Spleen (tissue), 11 donors: ENCODE measurements at regions not wholly inside any gene's neighbourhood (a gene's known extent, or its start where the extent isn't known, plus 50 kb on each side); places are given as distances from the start of the nearest gene placed in this dataset.

ENCODE experiments used
- DNase-seq: peaks from one replicate; pipeline ENCODE4 v3.0.0-alpha.2; 2020
- H3K27ac ChIP-seq, 8 donors: fragments of 200-600 bp; sonication (generic) in 7 of 8; 1 replicate in 4 of 8; 2 replicates in 4 of 8; pipeline versions ENCODE4 v1.5.0 to v1.8.0; 2016 to 2021; ENCODE audit warnings: inconsistent platforms in 4 of 8, mild to moderate bottlenecking in 4 of 8, moderate library complexity in 1 of 8
- H3K27me3 ChIP-seq, 7 donors: fragments of 200-600 bp; sonication (generic) in 6 of 7; replicated peaks in 1 of 7; 1 replicate in 4 of 7; 2 replicates in 3 of 7; pipeline versions ENCODE4 v1.5.0 to v1.8.0; 2016 to 2021; ENCODE audit warnings: inconsistent platforms in 3 of 7, mild to moderate bottlenecking in 1 of 7
- H3K36me3 ChIP-seq, 6 donors: fragments of 200-600 bp; sonication (generic) in 5 of 6; 1 replicate in 4 of 6; 2 replicates in 2 of 6; pipeline versions ENCODE4 v1.5.0 to v1.8.0; 2016 to 2021; ENCODE audit warnings: inconsistent platforms in 2 of 6
- H3K4me1 ChIP-seq, 6 donors: fragments of 200-600 bp; sonication (generic) in 5 of 6; 1 replicate in 3 of 6; 2 replicates in 3 of 6; pipeline versions ENCODE4 v1.5.0 to v1.8.0; 2016 to 2021; ENCODE audit warnings: inconsistent platforms in 3 of 6
- H3K4me3 ChIP-seq, 8 donors: fragments of 200-600 bp; sonication (generic) in 7 of 8; 1 replicate in 4 of 8; 2 replicates in 4 of 8; pipeline versions ENCODE4 v1.5.0 to v1.8.0; 2016 to 2021; ENCODE audit warnings: inconsistent platforms in 4 of 8, mild to moderate bottlenecking in 4 of 8, moderate library complexity in 2 of 8
- H3K9me3 ChIP-seq, 8 donors: fragments of 200-600 bp; sonication (generic) in 7 of 8; 1 replicate in 4 of 8; 2 replicates in 4 of 8; pipeline versions ENCODE4 v1.5.0 to v1.8.0; 2016 to 2021; ENCODE audit warnings: inconsistent platforms in 4 of 8
- CTCF ChIP-seq, 11 experiments: fragments of 200-600 bp in 7 of 11; fragments of 450-650 bp in 4 of 11; sonication (generic) in 4 of 11; IDR thresholded peaks in 8 of 11; conservative IDR thresholded peaks in 3 of 11; 1 replicate in 7 of 11; 2 replicates in 4 of 11; pipeline versions ENCODE4 v1.4.0 to v1.8.0; 2016 to 2021; ENCODE audit warnings: antibody characterized with exemption in 11 of 11, inconsistent platforms in 4 of 11, mild to moderate bottlenecking in 1 of 11
- POLR2A ChIP-seq, 3 donors: fragments of 450-650 bp; IDR thresholded peaks; one replicate each; pipeline ENCODE4 v1.5.1; 2017; ENCODE audit warnings: antibody characterized with exemption in 3 of 3, mild to moderate bottlenecking in 1 of 3
- POLR2AphosphoS5 ChIP-seq, 3 donors: sonication (generic); formaldehyde crosslinking; IDR thresholded peaks; one replicate each; pipeline ENCODE4 v1.5.1; 2017; ENCODE audit warnings: antibody characterized with exemption in 3 of 3
- WGBS, 5 donors: extraction: QIAGEN DNeasy Blood & Tissue Kit in 3 of 5; methylation state at CpG; one replicate each; pipeline versions ENCODE4 v1.1.5 to v1.1.7; 2013 to 2018; 5-methylcytosine and 5-hydroxymethylcytosine counted together
- intact Hi-C: fragments of 100-400 bp; cut with DNase I; formaldehyde crosslinking; loops from one replicate; pipeline ENCODE4 v1.15.0; 2023; ENCODE audit warnings: low total_unique reads
- donor health status: healthy with polysubstance abuse.
- donor health status: DM: no; HTN: no; CAD: no; lungs with moderate emphysema.
- donor health status: DM: no; HTN: no; CAD: no.
- donor health status: Bipolar disorder and iron deficiency.
- donor health status: healthy.
- donor health status: DM: no; HTN: no; CAD: no.
- donor health status: DM: yes; HTN: yes; CAD: no.

- Histone ChIP-seq H3K9me3 (no peaks in the 10 kb centered on the region), H3K4me3 (no peak overlapping the region), H3K27me3 (no peaks in the 10 kb centered on the region), H3K27ac (no peak overlapping the region), H3K4me1 (no peaks in the 10 kb centered on the region), H3K36me3 (no peaks in the 10 kb centered on the region)
- no peak for TF ChIP-seq POLR2A (IDR thresholded peaks at IDR 0.05)
- TF ChIP-seq CTCF (IDR thresholded peaks at IDR 0.05 in 8 of 11, conservative IDR thresholded peaks at IDR 0.05 in 3 of 11): no peak
- intact Hi-C loops: no loop called here
- WGBS, 5 donors: 57 to 73% (median 62%) methylated on average over 2 of the region's 2 CpGs
- DNase-seq: no peak
Measured at GRCh38 chr1:194447636-194448035, 1261.2 kb upstream of the B3GALT2 start.

GRCh38 chr1:194445244-194445643, 1258.8 kb upstream of the B3GALT2 start:
- Histone ChIP-seq H3K4me3 (no peak overlapping the region), H3K9me3 (no peaks in the 10 kb centered on the region), H3K27me3 (no peaks in the 10 kb centered on the region), H3K27ac (no peak overlapping the region), H3K4me1 (no peaks in the 10 kb centered on the region), H3K36me3 (no peaks in the 10 kb centered on the region)
- intact Hi-C loops: no loop called here
- no peak for DNase-seq
- WGBS, 5 donors: 63 to 87% (median 72%) methylated on average over 2 of the region's 2 CpGs
- TF ChIP-seq POLR2A (IDR thresholded peaks at IDR 0.05): no peak
- no peak for TF ChIP-seq CTCF (IDR thresholded peaks at IDR 0.05 in 8 of 11, conservative IDR thresholded peaks at IDR 0.05 in 3 of 11)

- intact Hi-C loops: no loop called here
Measured at GRCh38 chr1:194442901-194443575, 1256.6 kb upstream of the B3GALT2 start.

GRCh38 chr1:194437135-194437534, 1250.7 kb upstream of the B3GALT2 start:
- H3K4me3 ChIP-seq: no peak overlapping the region
- no peaks in the 10 kb centered on the region for H3K36me3 ChIP-seq
- H3K27ac ChIP-seq: no peak overlapping the region
- no peaks in the 10 kb centered on the region for H3K27me3 ChIP-seq
- no peaks in the 10 kb centered on the region for H3K4me1 ChIP-seq
- WGBS, 5 donors: 68 to 92% (median 77%) methylated on average over 2 of the region's 2 CpGs
- TF ChIP-seq POLR2AphosphoS5 (IDR thresholded peaks at IDR 0.05) (no peak), CTCF (IDR thresholded peaks at IDR 0.05 in 8 of 11, conservative IDR thresholded peaks at IDR 0.05 in 3 of 11) (no peak), POLR2A (IDR thresholded peaks at IDR 0.05) (no peak)
- H3K9me3 ChIP-seq: peaks cover 0 to 10% (median 0%) of the 10 kb centered on the region in 8 donors
- intact Hi-C loops: no loop called here
- no peak for DNase-seq

More at GRCh38 chr1:194442901-194443575, 1256.6 kb upstream of the B3GALT2 start:
- Histone ChIP-seq H3K27me3 (no peaks in the 10 kb centered on the region), H3K9me3 (no peaks in the 10 kb centered on the region), H3K4me1 (no peaks in the 10 kb centered on the region), H3K36me3 (no peaks in the 10 kb centered on the region), H3K4me3 (no peak overlapping the region), H3K27ac (no peak overlapping the region)
- no peak for DNase-seq
- no peak for TF ChIP-seq POLR2AphosphoS5 (IDR thresholded peaks at IDR 0.05)
- TF ChIP-seq POLR2A (IDR thresholded peaks at IDR 0.05): no peak
- TF ChIP-seq CTCF (IDR thresholded peaks at IDR 0.05 in 8 of 11, conservative IDR thresholded peaks at IDR 0.05 in 3 of 11): no peak
- 79 to 92% (median 87%) methylated on average over 9 of the region's 9 CpGs for WGBS, 5 donors
